ENCODE measurements at regions not wholly inside any gene's neighbourhood (a gene's known extent, or its start where the extent isn't known, plus 50 kb on each side); places are given as distances from the start of the nearest gene placed in this dataset.

DNA sequence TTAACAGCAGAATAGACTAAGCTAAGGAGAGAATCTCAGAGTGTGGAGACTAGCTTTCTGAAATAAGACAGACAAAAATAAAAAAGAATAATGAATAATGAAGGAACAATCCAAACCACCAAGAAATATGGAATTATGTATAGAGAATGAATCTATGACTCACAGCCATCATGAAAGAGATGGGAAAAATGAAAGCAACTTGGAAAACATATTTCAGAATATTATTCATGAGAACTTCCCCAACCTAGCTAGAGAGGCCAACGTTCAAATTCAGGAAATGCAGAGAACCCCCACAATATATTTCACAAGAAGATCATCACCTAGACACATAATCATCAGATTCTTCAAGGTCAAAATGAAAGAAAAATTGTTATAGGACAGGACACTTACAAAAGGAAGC lies 349.0 kb upstream of the MPDZ start:
- H3K36me3 ChIP-seq (ENCODE audit: control insufficient read depth, insufficient read depth, low read length): no peaks in the 10 kb centered on the region
- H3K9ac ChIP-seq (ENCODE audit: insufficient read depth in 1 of 2, low read depth in 2 of 2, low read length in 2 of 2): no peak overlapping the region
- no peaks in the 10 kb centered on the region for H3K9me1 ChIP-seq (ENCODE audit: control insufficient read depth, insufficient read depth, low read length)
- no peaks in the 10 kb centered on the region for H3K4me1 ChIP-seq (replicated peaks in 1 of 2; ENCODE audit: control insufficient read depth in 2 of 2, insufficient read depth in 2 of 2, low read length in 2 of 2)
- FAIRE-seq: no peak
- H3K27ac ChIP-seq (ENCODE audit: extremely low read depth, low read depth, low read length): no peak overlapping the region
- H3K27me3 ChIP-seq (ENCODE audit: control insufficient read depth in 2 of 2, insufficient read depth in 2 of 2, low read length in 2 of 2): no peaks in the 10 kb centered on the region
- in situ Hi-C loops (cut with MboI) (no loop called here), intact Hi-C loops (cut with micrococcal nuclease) (no loop called here)
- ChIA-PET CTCF (ENCODE audit: low intra/inter-chr PET ratio) (no interaction called here), POLR2A (no interaction called here)
- no peak for DNase-seq (ENCODE audit: extremely low read depth in 1 of 4, low spot score in 3 of 4)
- no peak overlapping the region for H3K4me2 ChIP-seq (ENCODE audit: insufficient read depth, low read length)
- no peaks in the 10 kb centered on the region for H4K20me1 ChIP-seq (replicated peaks; ENCODE audit: control insufficient read depth, insufficient read depth, low read length)
- no TSS peak for BruUV-seq (replicated peaks)
- WGBS (ENCODE audit: insufficient coverage, low coverage, missing lambda C conversion rate): 11% methylated on average over 1 of the region's 1 CpG
- H3K79me2 ChIP-seq (ENCODE audit: control insufficient read depth, insufficient read depth, low read length): no peaks in the 10 kb centered on the region
- ATAC-seq: no peak
- no peak overlapping the region for H3K4me3 ChIP-seq
- H2AFZ ChIP-seq (ENCODE audit: low read depth, low read length): no peak overlapping the region
- no peaks in the 10 kb centered on the region for H3K9me3 ChIP-seq (replicated peaks; ENCODE audit: control insufficient read depth, insufficient read depth, low read depth, low read length)
- TF ChIP-seq SMAD3 (CRISPR knock-in tag; conservative IDR thresholded peaks at IDR 0.05) (no peak), TCF7L2 (IDR thresholded peaks at IDR 0.05; ENCODE audit: low read depth, low read length) (no peak), NBN (IDR thresholded peaks at IDR 0.05; ENCODE audit: low read depth) (no peak), CHD1 (IDR thresholded peaks at IDR 0.05; ENCODE audit: low read length) (no peak), PHB (CRISPR knock-in tag; IDR thresholded peaks at IDR 0.05) (no peak), CCNT2 (IDR thresholded peaks at IDR 0.05; ENCODE audit: borderline replicate concordance, extremely low read depth, insufficient read length, low read depth, low read length) (no peak), MAFG (tag; conservative IDR thresholded peaks at IDR 0.05) (no peak), CHCHD3 (CRISPR knock-in tag; IDR thresholded peaks at IDR 0.05) (no peak), ELF2 (CRISPR knock-in tag; IDR thresholded peaks at IDR 0.05) (no peak), ZNF76 (CRISPR knock-in tag; IDR thresholded peaks at IDR 0.05; ENCODE audit: borderline replicate concordance) (no peak), CLOCK (CRISPR knock-in tag; IDR thresholded peaks at IDR 0.05; ENCODE audit: borderline replicate concordance) (no peak), MTF1 (CRISPR knock-in tag; IDR thresholded peaks at IDR 0.05; ENCODE audit: borderline replicate concordance) (no peak), MAFF (IDR thresholded peaks at IDR 0.05; ENCODE audit: low read length) (no peak), EHMT2 (IDR thresholded peaks at IDR 0.05) (no peak)
- TF ChIP-seq, protein P1, sequence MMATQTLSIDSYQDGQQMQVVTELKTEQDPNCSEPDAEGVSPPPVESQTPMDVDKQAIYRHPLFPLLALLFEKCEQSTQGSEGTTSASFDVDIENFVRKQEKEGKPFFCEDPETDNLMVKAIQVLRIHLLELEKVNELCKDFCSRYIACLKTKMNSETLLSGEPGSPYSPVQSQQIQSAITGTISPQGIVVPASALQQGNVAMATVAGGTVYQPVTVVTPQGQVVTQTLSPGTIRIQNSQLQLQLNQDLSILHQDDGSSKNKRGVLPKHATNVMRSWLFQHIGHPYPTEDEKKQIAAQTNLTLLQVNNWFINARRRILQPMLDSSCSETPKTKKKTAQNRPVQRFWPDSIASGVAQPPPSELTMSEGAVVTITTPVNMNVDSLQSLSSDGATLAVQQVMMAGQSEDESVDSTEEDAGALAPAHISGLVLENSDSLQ (IDR thresholded peaks at IDR 0.05): no peak
- TF ChIP-seq, protein P2, sequence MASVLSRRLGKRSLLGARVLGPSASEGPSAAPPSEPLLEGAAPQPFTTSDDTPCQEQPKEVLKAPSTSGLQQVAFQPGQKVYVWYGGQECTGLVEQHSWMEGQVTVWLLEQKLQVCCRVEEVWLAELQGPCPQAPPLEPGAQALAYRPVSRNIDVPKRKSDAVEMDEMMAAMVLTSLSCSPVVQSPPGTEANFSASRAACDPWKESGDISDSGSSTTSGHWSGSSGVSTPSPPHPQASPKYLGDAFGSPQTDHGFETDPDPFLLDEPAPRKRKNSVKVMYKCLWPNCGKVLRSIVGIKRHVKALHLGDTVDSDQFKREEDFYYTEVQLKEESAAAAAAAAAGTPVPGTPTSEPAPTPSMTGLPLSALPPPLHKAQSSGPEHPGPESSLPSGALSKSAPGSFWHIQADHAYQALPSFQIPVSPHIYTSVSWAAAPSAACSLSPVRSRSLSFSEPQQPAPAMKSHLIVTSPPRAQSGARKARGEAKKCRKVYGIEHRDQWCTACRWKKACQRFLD (CRISPR knock-in tag; IDR thresholded peaks at IDR 0.05): no peak
- TF ChIP-seq, protein P3, sequence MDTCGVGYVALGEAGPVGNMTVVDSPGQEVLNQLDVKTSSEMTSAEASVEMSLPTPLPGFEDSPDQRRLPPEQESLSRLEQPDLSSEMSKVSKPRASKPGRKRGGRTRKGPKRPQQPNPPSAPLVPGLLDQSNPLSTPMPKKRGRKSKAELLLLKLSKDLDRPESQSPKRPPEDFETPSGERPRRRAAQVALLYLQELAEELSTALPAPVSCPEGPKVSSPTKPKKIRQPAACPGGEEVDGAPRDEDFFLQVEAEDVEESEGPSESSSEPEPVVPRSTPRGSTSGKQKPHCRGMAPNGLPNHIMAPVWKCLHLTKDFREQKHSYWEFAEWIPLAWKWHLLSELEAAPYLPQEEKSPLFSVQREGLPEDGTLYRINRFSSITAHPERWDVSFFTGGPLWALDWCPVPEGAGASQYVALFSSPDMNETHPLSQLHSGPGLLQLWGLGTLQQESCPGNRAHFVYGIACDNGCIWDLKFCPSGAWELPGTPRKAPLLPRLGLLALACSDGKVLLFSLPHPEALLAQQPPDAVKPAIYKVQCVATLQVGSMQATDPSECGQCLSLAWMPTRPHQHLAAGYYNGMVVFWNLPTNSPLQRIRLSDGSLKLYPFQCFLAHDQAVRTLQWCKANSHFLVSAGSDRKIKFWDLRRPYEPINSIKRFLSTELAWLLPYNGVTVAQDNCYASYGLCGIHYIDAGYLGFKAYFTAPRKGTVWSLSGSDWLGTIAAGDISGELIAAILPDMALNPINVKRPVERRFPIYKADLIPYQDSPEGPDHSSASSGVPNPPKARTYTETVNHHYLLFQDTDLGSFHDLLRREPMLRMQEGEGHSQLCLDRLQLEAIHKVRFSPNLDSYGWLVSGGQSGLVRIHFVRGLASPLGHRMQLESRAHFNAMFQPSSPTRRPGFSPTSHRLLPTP (IDR thresholded peaks at IDR 0.05; ENCODE audit: borderline replicate concordance, extremely low read depth, insufficient read length): no peak

All from K562 (cell line).